Spleen (tissue), 7 donors: ENCODE measurements at regions not wholly inside any gene's neighbourhood (a gene's known extent, or its start where the extent isn't known, plus 50 kb on each side); places are given as distances from the start of the nearest gene placed in this dataset.

Experiments
- POLR2A ChIP-seq, 3 donors: fragments of 450-650 bp; IDR thresholded peaks; one replicate each; pipeline ENCODE4 v1.5.1; 2017; ENCODE audit warnings: antibody characterized with exemption in 3 of 3, mild to moderate bottlenecking in 1 of 3
- POLR2AphosphoS5 ChIP-seq, 3 donors: sonication (generic); formaldehyde crosslinking; IDR thresholded peaks; one replicate each; pipeline ENCODE4 v1.5.1; 2017; ENCODE audit warnings: antibody characterized with exemption in 3 of 3
- TF ChIP-seq, protein P1 (sequence below), 11 experiments: fragments of 200-600 bp in 7 of 11; fragments of 450-650 bp in 4 of 11; sonication (generic) in 4 of 11; IDR thresholded peaks in 8 of 11; conservative IDR thresholded peaks in 3 of 11; 1 replicate in 7 of 11; 2 replicates in 4 of 11; pipeline versions ENCODE4 v1.4.0 to v1.8.0; 2016 to 2021; ENCODE audit warnings: antibody characterized with exemption in 11 of 11, inconsistent platforms in 4 of 11, mild to moderate bottlenecking in 1 of 11
- donor health status: DM: no; HTN: no; CAD: no; lungs with moderate emphysema.
- donor health status: DM: no; HTN: no; CAD: no.
- donor health status: DM: no; HTN: no; CAD: no.

DNA sequence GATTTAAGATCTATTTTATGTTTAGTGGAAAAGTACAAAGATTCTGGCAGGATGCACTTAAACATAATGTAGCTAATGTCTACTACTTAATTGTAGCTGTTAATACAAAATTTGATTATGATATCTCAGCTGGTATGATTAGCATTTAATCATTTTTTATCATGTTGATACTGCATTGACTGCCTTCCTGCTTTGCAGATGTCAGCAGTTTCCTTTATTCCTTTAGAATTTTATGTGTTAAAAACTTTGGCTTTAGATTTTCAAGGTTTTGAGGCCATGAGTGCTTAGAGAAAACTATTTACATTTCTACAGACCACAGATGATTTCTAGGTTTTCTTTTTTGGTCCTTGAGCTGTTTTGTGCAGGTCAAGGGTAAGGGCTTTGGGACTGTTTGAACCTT, 152.2 kb downstream of the ZNF326 start:
- TF ChIP-seq, protein P1, sequence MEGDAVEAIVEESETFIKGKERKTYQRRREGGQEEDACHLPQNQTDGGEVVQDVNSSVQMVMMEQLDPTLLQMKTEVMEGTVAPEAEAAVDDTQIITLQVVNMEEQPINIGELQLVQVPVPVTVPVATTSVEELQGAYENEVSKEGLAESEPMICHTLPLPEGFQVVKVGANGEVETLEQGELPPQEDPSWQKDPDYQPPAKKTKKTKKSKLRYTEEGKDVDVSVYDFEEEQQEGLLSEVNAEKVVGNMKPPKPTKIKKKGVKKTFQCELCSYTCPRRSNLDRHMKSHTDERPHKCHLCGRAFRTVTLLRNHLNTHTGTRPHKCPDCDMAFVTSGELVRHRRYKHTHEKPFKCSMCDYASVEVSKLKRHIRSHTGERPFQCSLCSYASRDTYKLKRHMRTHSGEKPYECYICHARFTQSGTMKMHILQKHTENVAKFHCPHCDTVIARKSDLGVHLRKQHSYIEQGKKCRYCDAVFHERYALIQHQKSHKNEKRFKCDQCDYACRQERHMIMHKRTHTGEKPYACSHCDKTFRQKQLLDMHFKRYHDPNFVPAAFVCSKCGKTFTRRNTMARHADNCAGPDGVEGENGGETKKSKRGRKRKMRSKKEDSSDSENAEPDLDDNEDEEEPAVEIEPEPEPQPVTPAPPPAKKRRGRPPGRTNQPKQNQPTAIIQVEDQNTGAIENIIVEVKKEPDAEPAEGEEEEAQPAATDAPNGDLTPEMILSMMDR (IDR thresholded peaks at IDR 0.05 in 8 of 11, conservative IDR thresholded peaks at IDR 0.05 in 3 of 11): no peak
- TF ChIP-seq POLR2A (IDR thresholded peaks at IDR 0.05) (no peak), POLR2AphosphoS5 (IDR thresholded peaks at IDR 0.05) (no peak)
